ENCODE measurements at regions not wholly inside any gene's neighbourhood (a gene's known extent, or its start where the extent isn't known, plus 50 kb on each side); places are given as distances from the start of the nearest gene placed in this dataset.

DNA sequence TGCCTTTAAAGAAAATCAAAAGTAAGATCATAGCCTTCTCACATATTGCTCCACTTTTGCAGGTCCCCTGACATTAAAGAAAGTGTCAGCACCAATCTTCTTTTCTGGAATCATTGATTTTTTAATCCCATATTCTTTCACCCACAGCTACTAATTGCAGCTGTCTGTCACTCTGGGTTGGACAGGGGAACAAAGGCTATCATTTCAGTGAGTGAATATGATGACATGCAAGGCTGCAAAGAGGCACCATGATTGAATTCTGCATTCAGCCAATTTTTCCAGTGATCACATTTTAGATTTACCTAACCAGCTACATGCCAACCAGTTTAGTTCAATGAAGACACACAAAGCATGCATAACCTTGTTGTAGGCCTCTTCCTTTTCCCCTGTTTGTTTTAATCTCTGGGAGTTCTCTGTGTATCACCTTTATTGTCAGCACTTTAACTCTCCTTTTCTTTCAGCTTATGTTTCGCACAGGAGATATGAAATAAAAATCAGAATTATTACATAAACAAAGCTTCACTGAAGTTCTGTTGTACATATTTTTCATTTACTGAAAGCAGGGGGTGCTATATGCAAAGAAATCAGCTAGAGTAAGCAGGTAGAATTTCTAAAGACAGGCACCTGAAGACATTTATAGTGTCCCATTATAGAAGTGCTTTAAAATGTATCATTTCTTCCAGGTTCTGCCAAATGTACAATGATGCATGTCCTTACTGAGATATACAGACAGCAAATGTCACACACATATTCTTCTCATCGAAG is 584.8 kb downstream of the PLA2G4A start:
- H4K20me1 ChIP-seq (ENCODE audit: insufficient read depth, low read length), result no peaks in the 10 kb centered on the region
- BruUV-seq (replicated peaks), result no TSS peak
- no peaks in the 10 kb centered on the region for H3K9me2 ChIP-seq (ENCODE audit: insufficient read depth, low read length)
- ChIA-PET POLR2A (no interaction called here), CTCF (ENCODE audit: unreplicated experiment) (interaction anchor here (0.5 kb wide), 1 partner anchor 1871 kb away, joined by 3 read pairs; no protein-coding TSS in a partner anchor)
- H3K9me3 ChIP-seq (ENCODE audit: low read length), result no peaks in the 10 kb centered on the region
- no peaks in the 10 kb centered on the region for H3K4me1 ChIP-seq (ENCODE audit: insufficient read depth, low read length, poor library complexity, severe bottlenecking)
- no peaks in the 10 kb centered on the region for H3K36me3 ChIP-seq (ENCODE audit: insufficient read depth, low read length)
- H3K4me3 ChIP-seq (ENCODE audit: low read depth, low read length, poor library complexity, severe bottlenecking), result no peak overlapping the region
- intact Hi-C loops (cut with micrococcal nuclease; ENCODE audit: unreplicated experiment), result no loop called here
- H3K79me2 ChIP-seq (ENCODE audit: insufficient read depth, low read depth, low read length), result no peaks in the 10 kb centered on the region
- no peak overlapping the region for H2AFZ ChIP-seq (ENCODE audit: low read length)
- no peak overlapping the region for H3K27ac ChIP-seq (ENCODE audit: low read depth, low read length, poor library complexity, severe bottlenecking)
- DNase-seq (ENCODE audit: low spot score), result no peak
- TF ChIP-seq CTCF (conservative IDR thresholded peaks at IDR 0.05; ENCODE audit: low read length), result 0 out of 2 replicates have a peak, but pooled peaks have one; percentile 11
- no peak for TF ChIP-seq EZH2phosphoT487 (IDR thresholded peaks at IDR 0.05; ENCODE audit: borderline replicate concordance, low read depth, low read length)
- H3K4me2 ChIP-seq (ENCODE audit: low read length), result no peak overlapping the region

GRCh38 chr1:187415065-187415464 is 586.3 kb downstream of the PLA2G4A start:
- no peak overlapping the region for H2AFZ ChIP-seq (ENCODE audit: low read length)
- TF ChIP-seq EZH2phosphoT487 (IDR thresholded peaks at IDR 0.05; ENCODE audit: borderline replicate concordance, low read depth, low read length), result no peak
- no peak for TF ChIP-seq CTCF (conservative IDR thresholded peaks at IDR 0.05; ENCODE audit: low read length)
- H4K20me1 ChIP-seq (ENCODE audit: insufficient read depth, low read length), result no peaks in the 10 kb centered on the region
- H3K9me3 ChIP-seq (ENCODE audit: low read length), result no peaks in the 10 kb centered on the region
- H3K36me3 ChIP-seq (ENCODE audit: insufficient read depth, low read length), result no peaks in the 10 kb centered on the region
- H3K4me2 ChIP-seq (ENCODE audit: low read length), result no peak overlapping the region
- no peaks in the 10 kb centered on the region for H3K9me2 ChIP-seq (ENCODE audit: insufficient read depth, low read length)
- ChIA-PET POLR2A (no interaction called here), CTCF (ENCODE audit: unreplicated experiment) (no interaction called here)
- no peaks in the 10 kb centered on the region for H3K4me1 ChIP-seq (ENCODE audit: insufficient read depth, low read length, poor library complexity, severe bottlenecking)
- H3K4me3 ChIP-seq (ENCODE audit: low read depth, low read length, poor library complexity, severe bottlenecking), result no peak overlapping the region
- DNase-seq (ENCODE audit: low spot score), result no peak
- no peak overlapping the region for H3K27ac ChIP-seq (ENCODE audit: low read depth, low read length, poor library complexity, severe bottlenecking)
- intact Hi-C loops (cut with micrococcal nuclease; ENCODE audit: unreplicated experiment), result no loop called here
- H3K79me2 ChIP-seq (ENCODE audit: insufficient read depth, low read depth, low read length), result no peaks in the 10 kb centered on the region
- BruUV-seq (replicated peaks), result no TSS peak

DNA sequence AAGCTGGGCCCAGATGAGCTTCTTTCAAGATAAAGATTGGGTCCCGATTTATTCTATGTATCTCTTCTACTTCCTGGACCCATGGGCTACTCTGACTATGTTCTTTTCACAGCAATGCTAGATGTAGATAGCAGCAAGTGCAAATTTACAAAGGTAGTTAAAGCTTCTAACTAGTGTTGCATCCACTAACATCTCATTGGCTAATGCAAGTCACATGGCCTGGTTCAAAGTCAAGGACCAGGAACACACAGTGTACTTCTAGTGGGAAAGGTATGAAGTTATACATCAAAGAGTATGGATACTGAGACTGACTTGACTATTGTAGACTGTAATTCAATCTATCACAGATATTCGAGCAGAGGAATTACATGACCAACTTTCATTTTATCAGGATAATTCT is 588.8 kb downstream of the PLA2G4A start:
- ChIA-PET CTCF (ENCODE audit: unreplicated experiment) (no interaction called here), POLR2A (interaction anchor here (1.4 kb wide), 1 partner anchor 28 kb away, joined by 5 read pairs; no protein-coding TSS in a partner anchor)
- no peak overlapping the region for H3K27ac ChIP-seq (ENCODE audit: low read depth, low read length, poor library complexity, severe bottlenecking)
- H3K9me3 ChIP-seq (ENCODE audit: low read length), result no peaks in the 10 kb centered on the region
- intact Hi-C loops (cut with micrococcal nuclease; ENCODE audit: unreplicated experiment), result no loop called here
- H3K4me1 ChIP-seq (ENCODE audit: insufficient read depth, low read length, poor library complexity, severe bottlenecking), result no peaks in the 10 kb centered on the region
- no peak overlapping the region for H3K4me3 ChIP-seq (ENCODE audit: low read depth, low read length, poor library complexity, severe bottlenecking)
- H2AFZ ChIP-seq (ENCODE audit: low read length), result no peak overlapping the region
- H3K9me2 ChIP-seq (ENCODE audit: insufficient read depth, low read length), result no peaks in the 10 kb centered on the region
- no peak for TF ChIP-seq CTCF (conservative IDR thresholded peaks at IDR 0.05; ENCODE audit: low read length)
- no peak for TF ChIP-seq EZH2phosphoT487 (IDR thresholded peaks at IDR 0.05; ENCODE audit: borderline replicate concordance, low read depth, low read length)
- no TSS peak for BruUV-seq (replicated peaks)
- no peaks in the 10 kb centered on the region for H3K79me2 ChIP-seq (ENCODE audit: insufficient read depth, low read depth, low read length)
- DNase-seq (ENCODE audit: low spot score), result no peak
- no peaks in the 10 kb centered on the region for H4K20me1 ChIP-seq (ENCODE audit: insufficient read depth, low read length)
- H3K36me3 ChIP-seq (ENCODE audit: insufficient read depth, low read length), result no peaks in the 10 kb centered on the region
- no peak overlapping the region for H3K4me2 ChIP-seq (ENCODE audit: low read length)

Data from OCI-LY7 (cell line).